NCI-H128 (cell line): ENCODE measurements at regions not wholly inside any gene's neighbourhood (a gene's known extent, or its start where the extent isn't known, plus 50 kb on each side); places are given as distances from the start of the nearest gene placed in this dataset.
"Not testable (repeated sequence)": the region's sequence is repeated elsewhere in the genome, so short reads cannot be mapped to it uniquely, and the experiment has no call there.

Experiments
- DNase-seq: peaks from one replicate; lab custom pipeline; 2025; ENCODE audit not compliant: unreplicated experiment; lab: John Stamatoyannopoulos, UW

- DNase-seq, result no peak
Observed at GRCh38 chr2:13968811-13969210, 663.7 kb upstream of the LRATD1 start.

GRCh38 chr2:13986119-13986720 lies 646.3 kb upstream of the LRATD1 start:
- DNase-seq, result no peak

GRCh38 chr2:13996527-13996926 lies 636.0 kb upstream of the LRATD1 start:
- no peak for DNase-seq

GRCh38 chr2:14011190-14011589 lies 621.3 kb upstream of the LRATD1 start:
- no peak for DNase-seq

GRCh38 chr2:14015113-14015630 lies 617.3 kb upstream of the LRATD1 start:
- no peak for DNase-seq

GRCh38 chr2:14016289-14016955 lies 616.1 kb upstream of the LRATD1 start:
- DNase-seq, result no peak

GRCh38 chr2:14018620-14019019 lies 613.9 kb upstream of the LRATD1 start:
- DNase-seq, result no peak

GRCh38 chr2:14023558-14023957 lies 609.0 kb upstream of the LRATD1 start:
- no peak for DNase-seq

GRCh38 chr2:14039134-14039533 lies 593.4 kb upstream of the LRATD1 start:
- no peak for DNase-seq

GRCh38 chr2:14047491-14047890 lies 585.0 kb upstream of the LRATD1 start:
- no peak for DNase-seq

- no peak for DNase-seq
Observed at GRCh38 chr2:14051401-14051800, 581.1 kb upstream of the LRATD1 start.

- no peak for DNase-seq
Observed at GRCh38 chr2:14053105-14053504, 579.4 kb upstream of the LRATD1 start.

GRCh38 chr2:14064346-14064745 lies 568.2 kb upstream of the LRATD1 start:
- DNase-seq, result no peak

- no peak for DNase-seq
Observed at GRCh38 chr2:14072338-14072737, 560.2 kb upstream of the LRATD1 start.

- DNase-seq, result no peak
Observed at GRCh38 chr2:14074691-14075090, 557.8 kb upstream of the LRATD1 start.

- no peak for DNase-seq
Observed at GRCh38 chr2:14079576-14079975, 552.9 kb upstream of the LRATD1 start.

GRCh38 chr2:14081521-14081920 lies 551.0 kb upstream of the LRATD1 start:
- no peak for DNase-seq

- DNase-seq, result no peak
Observed at GRCh38 chr2:14082640-14083039, 549.9 kb upstream of the LRATD1 start.

- no peak for DNase-seq
Observed at GRCh38 chr2:14094592-14094991, 537.9 kb upstream of the LRATD1 start.

- not testable (repeated sequence) for DNase-seq
Observed at GRCh38 chr2:14099101-14099500, 533.4 kb upstream of the LRATD1 start.

GRCh38 chr2:14114275-14114674 lies 518.2 kb upstream of the LRATD1 start:
- DNase-seq, result no peak

GRCh38 chr2:14120376-14120775 lies 512.1 kb upstream of the LRATD1 start:
- no peak for DNase-seq
